HEK293 (cell line): ENCODE measurements at regions not wholly inside any gene's neighbourhood (a gene's known extent, or its start where the extent isn't known, plus 50 kb on each side); places are given as distances from the start of the nearest gene placed in this dataset.

Experiments used
- AEBP2 ChIP-seq: fragments of 450-650 bp; formaldehyde crosslinking; IDR thresholded peaks from 2 replicates; pipeline ENCODE4 v1.5.1; 2016; ENCODE audit warnings: missing biosample characterization, missing genetic modification characterization, borderline replicate concordance
- KLF1 ChIP-seq: fragments of 450-650 bp; formaldehyde crosslinking; IDR thresholded peaks from 2 replicates; pipeline ENCODE4 v1.5.1; 2016; ENCODE audit warnings: missing biosample characterization, missing genetic modification characterization
- PRDM6 ChIP-seq: fragments of 450-650 bp; formaldehyde crosslinking; IDR thresholded peaks from 2 replicates; pipeline ENCODE4 v1.5.1; 2017; ENCODE audit warnings: missing biosample characterization, missing genetic modification characterization
- SCRT2 ChIP-seq: fragments of 450-650 bp; formaldehyde crosslinking; IDR thresholded peaks from 2 replicates; pipeline ENCODE4 v1.5.1; 2016; ENCODE audit warnings: missing biosample characterization, missing genetic modification characterization
- ZBTB10 ChIP-seq: fragments of 450-650 bp; formaldehyde crosslinking; IDR thresholded peaks from 2 replicates; pipeline ENCODE4 v1.5.1; 2016; ENCODE audit warnings: missing biosample characterization, missing genetic modification characterization
- ZBTB11 ChIP-seq: fragments of 450-650 bp; formaldehyde crosslinking; conservative IDR thresholded peaks from 2 replicates; pipeline ENCODE4 v1.5.1; 2016; ENCODE audit warnings: low read depth, missing biosample characterization, missing genetic modification characterization
- ZBTB17 ChIP-seq: fragments of 450-650 bp; formaldehyde crosslinking; IDR thresholded peaks from 2 replicates; pipeline ENCODE4 v1.5.1; 2016; ENCODE audit warnings: missing biosample characterization, missing genetic modification characterization
- ZBTB21 ChIP-seq: fragments of 450-650 bp; formaldehyde crosslinking; IDR thresholded peaks from 2 replicates; pipeline ENCODE4 v1.5.1; 2017; ENCODE audit warnings: missing biosample characterization, missing genetic modification characterization
- ZNF140 ChIP-seq: fragments of 450-650 bp; formaldehyde crosslinking; IDR thresholded peaks from 2 replicates; pipeline ENCODE4 v1.5.1; 2016; ENCODE audit warnings: missing biosample characterization, missing genetic modification characterization
- ZNF18 ChIP-seq: fragments of 450-650 bp; formaldehyde crosslinking; IDR thresholded peaks from 2 replicates; pipeline ENCODE4 v1.5.1; 2016; ENCODE audit warnings: missing biosample characterization, missing genetic modification characterization
- ZNF19 ChIP-seq: fragments of 450-650 bp; formaldehyde crosslinking; IDR thresholded peaks from 2 replicates; pipeline ENCODE4; 2016; ENCODE audit warnings: missing biosample characterization, missing genetic modification characterization, low read depth
- ZNF266 ChIP-seq: fragments of 450-650 bp; formaldehyde crosslinking; IDR thresholded peaks from 2 replicates; pipeline ENCODE4 v1.5.1; 2016; ENCODE audit warnings: missing biosample characterization, missing genetic modification characterization, low read depth
- ZNF280C ChIP-seq: fragments of 450-650 bp; formaldehyde crosslinking; IDR thresholded peaks from 2 replicates; pipeline ENCODE4 v1.5.1; 2016; ENCODE audit warnings: missing biosample characterization, missing genetic modification characterization
- ZNF324 ChIP-seq: fragments of 450-650 bp; formaldehyde crosslinking; IDR thresholded peaks from 2 replicates; pipeline ENCODE4 v1.5.1; 2016; ENCODE audit warnings: missing biosample characterization, missing genetic modification characterization
- ZNF335 ChIP-seq: fragments of 450-650 bp; formaldehyde crosslinking; conservative IDR thresholded peaks from 2 replicates; pipeline ENCODE4 v1.5.1; 2016; ENCODE audit warnings: missing biosample characterization, missing genetic modification characterization
- ZNF354C ChIP-seq: fragments of 450-650 bp; formaldehyde crosslinking; IDR thresholded peaks from 2 replicates; pipeline ENCODE4 v1.5.1; 2016; ENCODE audit warnings: missing biosample characterization, missing genetic modification characterization, low read depth, borderline replicate concordance
- ZNF394 ChIP-seq: fragments of 450-650 bp; formaldehyde crosslinking; IDR thresholded peaks from 2 replicates; pipeline ENCODE4 v1.5.1; 2016; ENCODE audit warnings: missing biosample characterization, missing genetic modification characterization, mild to moderate bottlenecking, moderate library complexity, borderline replicate concordance
- ZNF404 ChIP-seq: fragments of 450-650 bp; formaldehyde crosslinking; IDR thresholded peaks from 2 replicates; pipeline ENCODE4 v1.5.1; 2017; ENCODE audit warnings: missing biosample characterization, missing genetic modification characterization
- ZNF510 ChIP-seq: fragments of 450-650 bp; formaldehyde crosslinking; IDR thresholded peaks from 2 replicates; pipeline ENCODE4 v1.5.1; 2018; ENCODE audit warnings: mild to moderate bottlenecking, missing genetic modification characterization, missing biosample characterization; ENCODE audit not compliant: insufficient replicate concordance
- ZNF529 ChIP-seq: fragments of 450-650 bp; formaldehyde crosslinking; IDR thresholded peaks from 2 replicates; pipeline ENCODE4 v1.5.1; 2017; ENCODE audit warnings: missing genetic modification characterization, missing biosample characterization; ENCODE audit not compliant: insufficient replicate concordance
- ZNF555 ChIP-seq: fragments of 450-650 bp; formaldehyde crosslinking; conservative IDR thresholded peaks from 2 replicates; pipeline ENCODE4 v1.5.1; 2017; ENCODE audit warnings: missing biosample characterization, mild to moderate bottlenecking, missing genetic modification characterization, inconsistent platforms
- ZNF560 ChIP-seq: fragments of 450-650 bp; formaldehyde crosslinking; IDR thresholded peaks from 2 replicates; pipeline ENCODE4 v1.5.1; 2017; ENCODE audit warnings: missing biosample characterization, missing genetic modification characterization, borderline replicate concordance
- ZNF629 ChIP-seq: fragments of 450-650 bp; formaldehyde crosslinking; IDR thresholded peaks from 2 replicates; pipeline ENCODE4 v1.5.1; 2017; ENCODE audit warnings: missing biosample characterization, missing genetic modification characterization
- ZNF704 ChIP-seq: fragments of 450-650 bp; formaldehyde crosslinking; IDR thresholded peaks from 2 replicates; pipeline ENCODE4 v1.5.1; 2016; ENCODE audit warnings: missing biosample characterization, missing genetic modification characterization

GRCh38 chr5:2491846-2492245 is 259.6 kb downstream of the IRX2 start (continued):
- TF ChIP-seq ZBTB10: no peak
- TF ChIP-seq ZNF629 (tag by site-specific recombination): peak; percentile 30; the same call in 1 of the 2 replicates
- no peak for TF ChIP-seq ZBTB17
- TF ChIP-seq ZNF704 (tag by site-specific recombination): 0 out of 2 replicates have a peak, but pooled peaks have one; percentile 49
- 0 out of 2 replicates have a peak, but pooled peaks have one; percentile 20 for TF ChIP-seq ZBTB21 (tag by site-specific recombination)
- 0 out of 2 replicates have a peak, but pooled peaks have one; percentile 66 for TF ChIP-seq ZNF404 (tag by site-specific recombination)
- TF ChIP-seq AEBP2: 0 out of 2 replicates have a peak, but pooled peaks have one; percentile 41
- 0 out of 2 replicates have a peak, but pooled peaks have one; percentile 50 for TF ChIP-seq ZNF19 (tag by site-specific recombination)
- no peak for TF ChIP-seq KLF1 (tag by site-specific recombination)
- peak; percentile 78 for TF ChIP-seq ZBTB11 (tag by site-specific recombination)
- TF ChIP-seq ZNF324: no peak
- TF ChIP-seq ZNF394 (tag by site-specific recombination): peak; percentile 88
- no peak for TF ChIP-seq PRDM6
- TF ChIP-seq ZNF335 (tag by site-specific recombination): no peak
- peak; percentile 75; the same call in 1 of the 2 replicates for TF ChIP-seq ZNF140 (tag by site-specific recombination)
- 0 out of 2 replicates have a peak, but pooled peaks have one; percentile 16 for TF ChIP-seq ZNF18 (tag by site-specific recombination)
- peak; percentile 90 for TF ChIP-seq ZNF555 (tag by site-specific recombination)
- no peak for TF ChIP-seq ZNF280C (tag by site-specific recombination)
- TF ChIP-seq ZNF354C: 0 out of 2 replicates have a peak, but pooled peaks have one; percentile 86
- TF ChIP-seq ZNF510 (tag by site-specific recombination): peak; percentile 56
- TF ChIP-seq ZNF560: peak; percentile 56; the same call in 1 of the 2 replicates
- peak; percentile 69 for TF ChIP-seq ZNF266 (tag by site-specific recombination)
- no peak for TF ChIP-seq SCRT2 (tag by site-specific recombination)
- peak; percentile 39 for TF ChIP-seq ZNF529 (tag by site-specific recombination)
